HG02852 (cell line): ENCODE measurements at regions not wholly inside any gene's neighbourhood (a gene's known extent, or its start where the extent isn't known, plus 50 kb on each side); places are given as distances from the start of the nearest gene placed in this dataset.
A peak's percentile ranks its signal among the peaks of the same experiment; 100 is the strongest.

Experiments used
- ATAC-seq: cut with Tn5 transposase; IDR thresholded peaks from one replicate; pipeline ENCODE4 v1.9.1; 2021; ENCODE audit warnings: mild to moderate bottlenecking, moderate library complexity; ENCODE audit not compliant: unreplicated experiment

DNA sequence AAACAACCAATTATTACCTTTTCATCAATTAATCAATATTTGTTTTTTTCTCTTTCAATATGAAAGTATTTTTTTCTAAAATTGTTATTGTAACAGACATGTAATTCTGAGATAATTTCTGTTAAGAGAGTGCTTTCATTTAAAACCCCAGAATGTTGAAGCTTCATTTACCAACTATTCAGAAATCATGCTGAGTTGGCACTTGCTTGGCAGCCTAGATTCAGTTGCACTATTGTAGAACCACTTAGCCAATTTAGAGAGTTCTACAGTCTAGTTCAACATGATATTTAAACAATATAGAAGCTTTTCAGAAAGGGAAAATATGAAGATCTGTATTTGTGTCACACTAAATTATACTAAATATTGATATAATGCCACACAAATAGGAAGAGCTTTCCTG is 56.1 kb upstream of the NKAIN2 start:
- no peak for ATAC-seq

DNA sequence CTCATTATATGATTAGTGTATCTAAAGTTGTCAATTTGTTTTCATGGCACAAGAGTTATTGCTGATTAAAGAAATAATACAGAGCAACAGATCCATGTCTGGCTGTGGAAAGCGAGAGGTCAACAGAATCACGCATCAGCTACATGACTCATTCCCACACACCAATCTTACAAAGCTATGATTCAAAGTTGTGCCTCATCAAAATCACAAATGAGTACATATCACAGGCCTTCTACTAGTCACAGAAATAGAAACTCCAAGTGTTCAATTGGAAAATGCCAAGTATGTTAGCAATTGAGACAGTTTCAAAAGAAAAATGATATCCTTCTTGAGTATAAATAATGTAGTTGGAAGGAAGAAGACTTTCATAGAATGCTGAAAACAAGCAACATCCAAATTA is 57.8 kb upstream of the NKAIN2 start:
- no peak for ATAC-seq

DNA sequence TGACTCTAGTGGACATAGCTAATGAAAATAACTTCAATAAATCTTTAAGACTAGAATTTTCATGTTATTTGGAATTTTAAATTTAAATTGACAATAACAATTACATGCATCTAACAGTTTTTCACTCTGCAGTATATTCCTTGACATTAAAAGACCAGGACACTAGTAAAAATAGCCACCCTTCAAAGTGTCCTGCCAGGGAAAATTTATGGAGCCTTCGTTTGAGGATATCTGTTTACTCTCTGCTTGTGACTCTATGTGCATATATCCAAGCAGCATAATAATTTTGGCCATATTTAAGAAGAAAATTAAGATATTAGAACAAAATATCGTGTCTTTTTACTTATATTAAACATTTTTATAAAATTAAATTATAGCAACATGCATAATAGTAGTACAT is 58.8 kb upstream of the NKAIN2 start:
- ATAC-seq: no peak

GRCh38 chr6:123742626-123743025 is 61.0 kb upstream of the NKAIN2 start:
- no peak for ATAC-seq

DNA sequence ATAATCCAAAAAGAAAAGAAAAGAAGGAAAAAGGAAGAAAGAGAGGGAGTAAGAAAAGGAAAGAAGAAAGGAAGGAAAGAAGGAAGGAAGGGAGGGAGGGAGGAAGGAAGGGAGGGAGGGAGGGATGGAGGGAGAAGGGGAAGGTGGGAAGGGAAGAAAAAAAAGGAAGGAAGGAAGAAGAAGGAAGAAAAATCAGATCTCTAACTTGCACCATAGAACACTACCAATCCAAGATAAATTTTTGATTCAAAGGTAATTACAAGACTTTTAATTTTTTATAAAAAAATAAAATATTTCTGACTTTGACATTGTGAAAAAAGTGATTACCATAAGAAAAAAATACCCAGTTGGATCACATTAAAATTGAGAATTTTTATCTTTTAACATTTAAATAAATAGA is 70.5 kb upstream of the NKAIN2 start:
- ATAC-seq: no peak

DNA sequence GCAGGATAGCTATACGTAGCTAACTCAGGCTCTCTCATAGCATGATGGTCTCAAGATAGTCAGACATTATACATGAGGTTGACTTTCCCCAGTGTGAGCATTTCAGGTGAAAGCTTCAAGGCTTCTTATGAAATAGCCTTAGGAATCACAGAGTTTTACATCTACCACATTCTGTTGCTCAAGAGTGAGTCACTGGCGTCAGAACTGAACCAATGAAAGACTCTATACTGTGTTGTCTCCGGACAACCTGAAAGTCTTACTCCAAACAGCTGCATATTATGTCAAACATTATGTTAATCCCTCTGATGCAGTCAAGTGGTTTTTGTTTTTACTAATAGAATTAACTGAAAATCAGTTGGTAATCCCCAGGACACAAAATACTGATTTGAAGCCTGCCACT is 79.8 kb upstream of the TRDN start:
- ATAC-seq: no peak

DNA sequence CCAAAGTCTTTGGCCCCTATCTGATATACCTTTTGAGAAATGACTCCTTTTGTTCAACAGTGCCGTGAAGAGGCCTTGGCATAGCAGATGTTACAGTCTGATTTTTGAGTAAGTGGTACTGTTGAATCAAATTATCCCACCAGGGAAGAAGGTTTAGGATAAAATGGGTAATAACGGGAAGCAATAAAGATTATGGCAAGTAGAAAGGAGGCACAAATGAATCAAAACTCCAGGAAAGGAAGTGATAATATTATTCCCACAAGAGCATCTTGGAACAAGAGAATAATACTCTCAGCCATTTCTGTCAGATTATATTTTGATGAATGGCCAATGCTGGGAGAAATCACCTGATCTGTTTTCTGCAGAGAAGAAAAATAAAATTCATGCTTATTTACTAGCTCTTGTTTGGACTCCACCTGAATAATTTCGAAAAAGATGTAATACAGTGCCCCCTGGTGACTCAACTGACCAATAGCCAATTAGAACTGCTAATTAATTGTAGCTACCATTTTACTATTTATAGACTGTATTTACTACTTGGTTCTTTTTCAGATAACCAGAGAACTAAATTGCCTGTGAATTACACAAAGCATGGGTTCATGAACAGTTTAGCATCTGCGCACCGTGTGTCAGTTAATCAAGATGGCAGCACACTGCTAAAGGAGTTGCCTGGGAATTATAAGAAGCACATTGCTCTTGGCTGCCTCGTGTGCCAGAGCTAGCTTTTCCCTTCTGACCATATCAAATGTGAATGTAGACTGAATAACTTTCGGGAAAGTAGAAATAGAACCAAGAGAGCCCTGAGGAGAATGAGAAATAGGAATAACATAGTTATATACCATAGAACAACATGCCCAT is 78.5 kb upstream of the TRDN start:
- peak; percentile 75 for ATAC-seq

- no peak for ATAC-seq
These were observed 76.1 kb upstream of the TRDN start for GRCh38 chr6:123712831-123713230.

- no peak for ATAC-seq
These were observed 66.2 kb upstream of the TRDN start for GRCh38 chr6:123702943-123703342.

GRCh38 chr6:123687864-123688263 is 51.1 kb upstream of the TRDN start:
- peak; percentile 67 for ATAC-seq
